DMS153 treated with DMSO at 0.1 percent for 48 hours (cell line): ENCODE measurements at regions not wholly inside any gene's neighbourhood (a gene's known extent, or its start where the extent isn't known, plus 50 kb on each side); places are given as distances from the start of the nearest gene placed in this dataset.
"Not testable (repeated sequence)": the region's sequence is repeated elsewhere in the genome, so short reads cannot be mapped to it uniquely, and the experiment has no call there.

ENCODE experiments used
- DNase-seq: peaks from one replicate; lab custom pipeline; 2025; ENCODE audit not compliant: unreplicated experiment; lab: John Stamatoyannopoulos, UW

DNA sequence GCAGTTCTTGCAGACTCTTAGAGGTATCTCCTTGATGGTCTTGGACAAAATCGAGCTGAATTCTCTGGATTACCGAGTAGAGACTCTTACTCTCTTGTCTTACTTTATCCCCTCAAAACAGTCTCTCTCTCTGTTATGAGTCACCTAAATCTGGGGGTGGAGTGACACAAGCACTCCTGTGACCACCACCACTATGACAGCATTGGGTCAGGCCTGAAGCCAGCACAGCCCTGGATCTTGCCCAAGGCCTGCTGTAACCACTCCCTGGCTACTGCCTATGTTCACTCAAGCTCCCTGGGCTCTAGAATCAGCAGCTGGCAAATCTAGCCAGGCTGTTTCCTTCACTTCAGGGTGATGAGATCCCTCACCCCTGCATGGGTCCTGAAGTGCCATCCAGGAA is 662.5 kb downstream of the LUZP2 start:
- no peak for DNase-seq

- DNase-seq: no peak
Observed at GRCh38 chr11:25163421-25163820, 666.6 kb downstream of the LUZP2 start.

DNA sequence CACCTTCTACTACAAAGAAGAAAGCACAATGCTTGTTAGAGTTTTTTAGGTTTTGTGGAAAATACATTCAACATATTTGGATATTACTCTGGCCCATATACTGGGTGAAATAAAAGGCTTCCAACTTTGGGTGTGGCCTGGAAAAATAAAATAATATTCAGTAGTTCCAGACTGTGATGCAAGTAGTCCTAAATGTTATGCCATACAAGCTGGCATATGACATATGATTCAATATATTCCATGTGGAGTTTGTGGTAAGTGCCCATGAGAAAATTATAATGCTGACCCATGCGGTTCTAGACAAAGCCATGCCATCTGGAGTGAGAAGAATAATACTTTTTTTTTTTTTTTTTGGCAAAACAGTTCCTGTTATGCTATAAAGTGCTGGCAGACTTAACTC is 683.3 kb downstream of the LUZP2 start:
- DNase-seq: no peak

DNA sequence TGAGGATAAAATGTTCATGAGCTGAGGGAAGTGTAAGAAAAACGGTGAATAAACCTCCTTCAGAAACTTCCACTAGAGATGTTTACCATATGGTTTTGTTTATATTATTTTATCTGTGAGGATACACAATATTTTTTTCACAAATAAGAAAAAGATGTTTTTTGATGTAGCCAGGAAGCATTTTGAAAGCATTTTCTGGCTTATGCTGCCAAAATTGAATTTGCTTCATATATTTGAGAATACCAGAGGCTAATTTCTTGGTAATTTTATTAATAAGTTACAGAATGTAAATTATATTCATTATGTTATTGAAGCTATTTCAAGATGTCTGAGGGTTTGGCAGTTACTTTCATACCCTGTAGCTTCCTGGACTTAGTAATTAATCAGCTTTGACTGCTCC is 686.6 kb downstream of the LUZP2 start:
- no peak for DNase-seq

DNA sequence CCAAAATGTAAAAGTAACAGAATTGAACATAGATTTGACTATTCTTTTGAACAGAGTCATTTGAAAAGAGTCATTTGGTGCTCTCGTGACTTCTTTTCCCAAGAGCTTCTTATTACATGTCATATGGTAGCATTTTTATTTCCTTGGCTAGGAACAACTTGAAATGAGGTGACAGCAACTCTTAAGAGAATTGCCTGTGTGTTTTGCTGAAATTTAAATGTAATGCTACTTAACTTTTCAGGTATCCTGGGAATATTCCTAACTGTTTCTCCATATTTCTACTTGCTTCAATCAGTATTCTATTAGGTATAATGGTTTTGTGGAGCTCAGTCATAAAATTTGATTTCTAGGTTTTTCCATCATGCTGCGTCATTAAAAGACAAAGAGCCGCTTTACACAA is 700.7 kb downstream of the LUZP2 start:
- DNase-seq: no peak

DNA sequence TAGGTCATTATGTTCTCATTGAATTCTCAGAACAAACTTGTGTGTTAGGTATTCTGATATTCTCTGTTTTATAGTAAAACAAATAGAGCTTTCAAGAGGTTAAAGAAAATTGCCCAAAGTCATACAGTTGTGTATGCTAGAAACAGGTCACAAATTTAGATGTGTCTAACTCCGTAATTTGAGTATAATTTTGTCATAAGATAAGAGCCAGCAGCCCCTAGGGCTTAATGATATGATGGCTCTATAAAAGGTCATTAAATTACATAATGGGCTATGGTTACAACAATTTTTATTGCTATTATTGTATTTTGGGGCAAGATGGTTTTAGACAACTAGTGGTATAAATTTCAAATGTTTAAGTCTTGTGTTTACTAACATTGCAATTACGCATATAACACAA is 701.9 kb downstream of the LUZP2 start:
- DNase-seq: no peak

DNA sequence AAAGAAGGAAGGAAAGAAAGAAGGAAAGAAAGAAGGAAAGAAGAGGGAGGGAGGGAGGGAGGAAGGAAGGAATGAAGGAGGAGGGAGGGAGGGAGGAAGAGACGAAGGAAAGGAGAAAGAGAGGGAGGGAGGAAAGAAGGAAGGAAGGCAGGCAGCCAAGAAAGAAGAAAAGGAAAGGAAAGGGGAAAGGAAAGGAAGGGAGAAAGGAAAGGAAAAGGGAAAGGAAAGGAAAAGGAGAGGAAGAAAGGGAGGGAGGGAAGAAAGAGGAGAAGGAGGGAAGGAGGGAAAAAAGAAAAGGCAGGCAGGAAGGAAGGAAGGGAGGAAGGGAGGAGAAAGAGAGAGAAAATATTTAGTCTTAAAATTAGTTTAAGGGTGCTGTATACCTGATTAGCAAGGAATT is 704.1 kb downstream of the LUZP2 start:
- DNase-seq: no peak

DNA sequence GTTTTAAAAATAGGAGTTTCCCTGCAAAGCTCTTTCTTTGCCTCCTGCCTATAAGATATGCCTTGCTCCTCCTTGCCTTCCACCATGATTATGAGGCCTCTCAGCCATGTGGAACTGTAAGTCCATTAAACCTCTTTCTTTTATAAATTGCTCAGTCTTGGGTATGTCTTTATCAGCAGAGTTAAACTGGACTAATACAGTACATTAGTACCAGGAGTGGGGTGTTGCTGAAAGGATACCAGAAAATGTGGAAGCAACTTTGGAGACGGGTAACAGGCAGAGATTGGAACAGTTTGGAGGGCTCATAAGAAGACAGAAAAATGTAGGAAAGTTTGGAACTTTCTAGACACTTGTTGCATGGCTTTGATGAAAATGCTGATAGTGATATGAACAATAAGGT is 709.9 kb downstream of the LUZP2 start:
- DNase-seq: no peak

DNA sequence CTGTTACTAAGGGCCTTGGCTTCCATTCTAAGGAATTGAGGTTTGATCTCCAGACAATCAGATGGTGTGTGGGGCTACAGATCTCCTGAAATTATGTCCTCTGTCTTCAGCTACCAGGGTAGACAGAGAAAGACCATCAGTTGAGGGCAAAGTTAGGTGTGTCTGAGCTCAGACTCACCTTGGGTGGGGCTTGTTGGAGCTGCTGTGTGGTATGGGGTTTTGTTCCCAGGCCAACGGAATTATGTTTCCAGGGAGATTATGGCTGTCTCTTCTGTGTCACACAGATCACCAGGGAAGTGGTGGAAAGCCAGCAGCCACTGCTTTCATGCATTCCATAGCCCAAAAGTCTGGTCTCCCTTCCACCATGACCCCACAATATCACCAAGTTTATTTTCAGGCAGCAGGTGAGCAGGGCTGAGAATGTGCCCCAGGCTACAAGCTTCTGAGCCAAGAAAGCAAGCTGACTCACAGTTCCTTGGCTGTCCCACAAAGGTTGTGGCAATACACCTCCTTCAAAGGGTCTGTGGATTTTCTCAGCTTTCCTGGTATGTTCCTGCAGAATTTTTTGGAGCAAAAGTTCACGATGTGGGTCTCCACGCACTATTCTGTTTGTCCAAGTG is 714.9 kb downstream of the LUZP2 start:
- DNase-seq: no peak

DNA sequence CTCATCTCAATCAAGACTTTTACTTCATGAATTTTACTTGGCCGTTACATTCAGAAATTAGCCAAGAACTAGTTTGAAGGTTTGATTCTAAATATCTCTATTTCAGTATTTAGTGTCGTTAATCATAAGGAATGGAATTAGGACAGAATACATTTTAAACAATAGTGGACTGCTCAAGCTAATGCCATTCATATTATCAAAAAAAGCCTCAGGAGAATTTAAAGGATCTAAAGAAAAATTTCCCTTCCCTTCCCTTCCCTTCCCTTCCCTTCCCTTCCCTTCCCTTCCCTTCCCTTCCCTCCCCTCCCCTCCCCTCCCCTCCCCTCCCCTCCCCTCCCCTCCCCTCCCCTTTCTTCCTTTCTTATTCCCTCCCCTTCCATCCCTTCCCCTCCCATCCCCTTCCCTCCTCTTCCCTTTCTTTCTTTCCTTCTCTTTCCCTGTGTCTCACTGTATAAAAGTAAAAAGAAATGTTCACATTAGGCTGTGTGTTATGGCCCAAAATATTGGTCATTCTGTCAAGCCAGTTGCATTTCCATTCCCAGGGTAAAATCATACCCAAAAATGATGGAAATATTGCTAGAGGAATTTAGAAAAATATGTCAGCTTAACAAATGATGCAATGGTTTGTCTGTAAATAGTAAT is 717.8 kb downstream of the LUZP2 start:
- DNase-seq: no peak

DNA sequence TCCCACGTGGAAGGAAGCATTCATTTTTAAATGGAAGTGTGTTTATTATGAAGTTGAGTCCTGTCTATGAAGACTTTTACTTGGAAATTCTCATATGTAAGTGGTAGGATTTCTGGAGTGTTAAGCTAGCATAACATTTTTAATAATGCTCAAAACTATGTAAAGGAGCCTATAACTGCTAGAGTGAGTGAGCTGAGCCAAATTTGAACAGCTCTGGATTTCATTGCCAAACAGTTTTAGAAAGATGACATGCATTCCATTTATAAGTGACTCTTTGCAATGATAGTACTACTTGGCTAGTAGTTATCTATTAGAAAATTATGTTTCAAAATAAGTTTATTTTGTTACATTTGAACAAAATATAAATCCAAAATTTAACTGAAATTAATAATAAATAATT is 721.2 kb downstream of the LUZP2 start:
- DNase-seq: no peak

- DNase-seq: no peak
Observed at GRCh38 chr11:25225078-25225477, 728.2 kb downstream of the LUZP2 start.

DNA sequence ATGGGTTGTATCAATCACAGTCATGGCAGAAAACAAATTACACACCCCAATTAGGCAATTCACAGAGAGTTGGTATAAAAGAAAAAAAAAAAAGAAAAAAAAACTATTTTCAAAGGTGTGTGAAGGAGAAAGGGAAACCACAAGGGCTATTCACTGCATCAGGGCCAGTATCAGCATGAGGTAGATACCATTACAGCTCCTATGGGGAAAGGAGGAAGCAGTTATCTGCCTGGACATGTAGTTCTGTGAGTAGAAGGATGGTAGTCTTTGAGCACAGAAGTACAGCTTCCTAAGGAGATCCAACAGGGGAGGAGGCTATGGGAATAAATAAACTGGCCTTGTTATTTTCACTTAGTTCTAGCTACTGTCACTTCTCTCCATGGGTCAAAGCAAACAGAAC is 746.1 kb downstream of the LUZP2 start:
- no peak for DNase-seq

GRCh38 chr11:25244126-25244525 is 747.3 kb downstream of the LUZP2 start:
- DNase-seq: no peak

GRCh38 chr11:25247336-25247735 is 750.5 kb downstream of the LUZP2 start:
- no peak for DNase-seq

- DNase-seq: no peak
Observed at GRCh38 chr11:25252854-25253253, 756.0 kb downstream of the LUZP2 start.

- DNase-seq: not testable (repeated sequence)
Observed at GRCh38 chr11:25263861-25264260, 767.0 kb downstream of the LUZP2 start.

- DNase-seq: no peak
Observed at GRCh38 chr11:25271301-25271700, 774.4 kb downstream of the LUZP2 start.

DNA sequence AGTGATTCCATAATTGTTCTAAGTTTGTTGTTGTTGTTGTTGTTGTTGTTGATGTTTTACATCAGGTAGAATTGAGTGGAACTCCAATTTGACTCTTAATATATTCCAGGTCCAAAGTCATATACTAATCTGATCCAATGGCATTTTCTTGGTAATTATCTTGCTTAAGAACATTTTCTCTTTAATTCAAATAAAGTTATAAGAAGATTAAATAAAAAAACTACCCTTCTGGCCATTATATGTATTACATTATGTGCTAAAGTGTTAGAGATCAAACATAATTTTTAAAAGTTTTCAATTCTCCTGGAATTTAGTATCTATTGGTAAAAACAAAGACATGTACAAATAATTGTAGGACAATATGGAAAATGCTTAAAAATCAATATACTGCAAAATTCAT is 775.4 kb downstream of the LUZP2 start:
- no peak for DNase-seq

DNA sequence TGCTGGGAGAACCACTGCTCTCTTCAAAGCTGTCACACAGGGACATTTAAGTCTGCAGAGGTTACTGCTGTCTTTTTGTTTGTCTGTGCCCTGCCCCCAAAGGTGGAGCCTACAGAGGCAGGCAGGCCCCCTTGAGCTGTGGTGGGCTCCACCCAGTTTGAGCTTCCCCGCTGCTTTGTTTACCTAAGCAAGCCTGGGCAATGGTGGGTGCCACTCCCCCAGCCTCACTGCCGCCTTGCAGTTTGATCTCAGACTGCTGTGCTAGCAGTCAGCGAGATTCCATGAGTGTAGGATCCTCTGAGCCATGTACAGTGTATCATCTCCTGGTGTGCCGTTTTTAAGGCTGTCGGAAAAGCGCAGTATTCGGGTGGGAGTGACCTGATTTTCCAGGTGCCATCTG is 784.0 kb downstream of the LUZP2 start:
- DNase-seq: not testable (repeated sequence)

GRCh38 chr11:25293166-25293565 is 796.3 kb downstream of the LUZP2 start:
- no peak for DNase-seq

- no peak for DNase-seq
Observed at GRCh38 chr11:25298450-25298849, 801.6 kb downstream of the LUZP2 start.

- no peak for DNase-seq
Observed at GRCh38 chr11:25309818-25310217, 813.0 kb downstream of the LUZP2 start.
